PFSK-1 (cell line): ENCODE measurements at regions not wholly inside any gene's neighbourhood (a gene's known extent, or its start where the extent isn't known, plus 50 kb on each side); places are given as distances from the start of the nearest gene placed in this dataset.

ENCODE experiments used
- FOXP2 ChIP-seq: optimal IDR thresholded peaks from 2 replicates; pipeline ENCODE3; 2011; ENCODE audit warnings: borderline replicate concordance, control low read depth, inconsistent platforms; ENCODE audit not compliant: insufficient read depth; ENCODE audit errors: extremely low read length, extremely low read depth
- POLR2AphosphoS5 ChIP-seq: IDR thresholded peaks from 2 replicates; pipeline ENCODE4 v1.6.1; 2012; ENCODE audit warnings: low read depth, mild to moderate bottlenecking, control low read depth, low read length, moderate library complexity
- REST ChIP-seq, 2 experiments: IDR thresholded peaks; 2 replicates each; pipeline versions ENCODE4 v1.6.1 to v1.8.0; 2011 to 2012; ENCODE audit warnings: low read depth in 2 of 2, low read length in 2 of 2, control low read depth in 1 of 2, inconsistent platforms in 1 of 2, mild to moderate bottlenecking in 1 of 2, moderate library complexity in 1 of 2; ENCODE audit not compliant: insufficient read depth in 1 of 2
- TAF1 ChIP-seq: IDR thresholded peaks from 2 replicates; pipeline ENCODE4 v1.6.1; 2012; ENCODE audit warnings: low read length, control low read depth, borderline replicate concordance; ENCODE audit not compliant: insufficient read depth

- TF ChIP-seq TAF1 = no peak
- no peak for TF ChIP-seq POLR2AphosphoS5
- TF ChIP-seq REST (IDR thresholded peaks at IDR 0.05; ENCODE audit: insufficient read depth in 1 of 2, low read depth in 2 of 2, low read length in 2 of 2) = no peak
- TF ChIP-seq FOXP2 = no peak
Measured at GRCh38 chr22:19639610-19640135, 74.6 kb upstream of the SEPTIN5 start.
